Natural killer cell treated with Interleukin-12 subunit alpha and Interleukin-12 subunit beta and Interleukin-15 and Interleukin-18, amount 100 ng/mL, for 72 hours (primary cell): ENCODE measurements at regions not wholly inside any gene's neighbourhood (a gene's known extent, or its start where the extent isn't known, plus 50 kb on each side); places are given as distances from the start of the nearest gene placed in this dataset.

Source experiments
- ATAC-seq, 2 donors: fragments of 150-1000 bp; cut with Tn5 transposase in 1 of 2; sonication (Bioruptor Pico), chemical (Tn5 transposase) in 1 of 2; 2 replicates each; pipeline ENCODE4 v1.10.0; 2021
- DNase-seq: peaks from one replicate; pipeline ENCODE4 v3.0.0; 2022; ENCODE audit warnings: low spot score
- H3K27ac Mint-ChIP-seq, 2 donors: 1 replicate in 1 of 2; 2 replicates in 1 of 2; pipeline ENCODE4 v1.8.0; 2022; ENCODE audit warnings: mixed read lengths in 2 of 2, mild to moderate bottlenecking in 1 of 2, moderate library complexity in 1 of 2
- H3K27me3 Mint-ChIP-seq, 2 donors: 1 replicate in 1 of 2; 2 replicates in 1 of 2; pipeline ENCODE4 v1.8.0; 2022; ENCODE audit warnings: mixed read lengths in 2 of 2
- H3K36me3 Mint-ChIP-seq: one replicate; pipeline ENCODE4 v1.8.0; 2022; ENCODE audit warnings: mixed read lengths
- H3K4me1 Mint-ChIP-seq, 2 donors: 1 replicate in 1 of 2; 2 replicates in 1 of 2; pipeline ENCODE4 v1.8.0; 2022; ENCODE audit warnings: low read depth in 2 of 2, mixed read lengths in 2 of 2, mild to moderate bottlenecking in 1 of 2
- H3K4me3 Mint-ChIP-seq: one replicate; pipeline ENCODE4 v1.8.0; 2022; ENCODE audit warnings: mixed read lengths
- H3K9me3 Mint-ChIP-seq: 2 replicates; pipeline ENCODE4 v1.8.0; 2022; ENCODE audit warnings: mixed read lengths

GRCh38 chr12:98123021-98123461, 392.3 kb upstream of the TMPO start:
- H3K27me3 Mint-ChIP-seq: peaks cover 4 to 12% of the 10 kb centered on the region in 2 donors
- no peaks in the 10 kb centered on the region for H3K9me3 Mint-ChIP-seq
- H3K36me3 Mint-ChIP-seq: no peaks in the 10 kb centered on the region
- DNase-seq: no peak
- no peak overlapping the region for H3K27ac Mint-ChIP-seq
- ATAC-seq: no peak
- H3K4me1 Mint-ChIP-seq: peaks cover 10 to 13% of the 10 kb centered on the region in 2 donors
- no peak overlapping the region for H3K4me3 Mint-ChIP-seq

DNA sequence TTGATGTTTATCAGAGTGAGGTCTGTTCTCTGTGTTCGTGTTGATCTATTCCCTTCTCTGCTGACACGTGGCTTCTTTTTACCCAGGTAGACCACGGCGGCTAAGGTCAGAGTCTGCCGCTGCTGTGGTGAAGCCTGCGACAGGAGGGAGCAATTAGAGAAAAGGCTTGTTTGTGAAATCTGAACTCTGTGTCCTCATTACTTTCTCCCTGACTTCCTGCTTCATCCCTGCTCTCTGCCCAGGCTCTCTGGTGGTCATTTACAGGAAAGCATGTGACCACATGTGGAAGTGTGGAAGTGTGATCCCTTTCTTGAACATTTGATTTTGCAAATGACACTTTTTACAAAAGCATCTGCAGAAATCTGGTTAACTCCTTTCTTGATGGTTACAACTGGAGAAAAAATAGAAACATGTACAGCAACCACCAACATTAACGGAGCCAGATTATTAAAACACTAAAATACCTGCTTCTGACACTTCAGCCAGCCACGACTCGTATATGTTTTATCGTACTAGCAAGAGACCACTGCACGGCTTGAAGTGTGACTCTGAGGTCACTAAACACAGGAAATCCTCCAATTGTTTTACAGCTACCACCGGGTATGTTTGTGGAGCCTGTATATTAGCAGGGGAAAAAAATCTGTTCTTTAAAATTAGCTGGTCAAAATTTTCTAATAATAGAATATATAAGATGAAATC, 388.6 kb upstream of the TMPO start:
- Mint-ChIP-seq H3K9me3 (no peaks in the 10 kb centered on the region), H3K27ac (no peak overlapping the region), H3K36me3 (no peaks in the 10 kb centered on the region), H3K27me3 (peaks cover 0 to 9% of the 10 kb centered on the region in 2 donors), H3K4me1 (peaks cover 10 to 14% of the 10 kb centered on the region in 2 donors), H3K4me3 (no peak overlapping the region)
- no peak for DNase-seq
- no peak for ATAC-seq

DNA sequence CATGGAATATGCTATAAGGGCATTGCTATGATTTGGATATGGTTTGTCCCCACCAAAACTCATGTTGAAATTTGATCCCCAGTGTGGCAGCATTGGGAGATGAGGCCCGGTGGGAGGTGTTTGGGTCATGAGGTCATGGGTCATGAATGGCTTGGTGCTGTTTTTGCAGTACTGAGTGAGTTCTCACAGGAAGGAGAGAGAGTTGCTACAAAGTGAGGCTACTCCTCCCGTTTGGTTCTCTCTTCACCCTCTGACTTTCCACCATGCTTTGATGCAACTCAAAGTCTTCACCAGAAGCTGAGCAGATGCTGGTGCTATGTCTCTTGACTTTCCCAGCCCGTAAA, 388.1 kb upstream of the TMPO start:
- peak in 1 of 2 donors; percentile 50 for ATAC-seq

DNA sequence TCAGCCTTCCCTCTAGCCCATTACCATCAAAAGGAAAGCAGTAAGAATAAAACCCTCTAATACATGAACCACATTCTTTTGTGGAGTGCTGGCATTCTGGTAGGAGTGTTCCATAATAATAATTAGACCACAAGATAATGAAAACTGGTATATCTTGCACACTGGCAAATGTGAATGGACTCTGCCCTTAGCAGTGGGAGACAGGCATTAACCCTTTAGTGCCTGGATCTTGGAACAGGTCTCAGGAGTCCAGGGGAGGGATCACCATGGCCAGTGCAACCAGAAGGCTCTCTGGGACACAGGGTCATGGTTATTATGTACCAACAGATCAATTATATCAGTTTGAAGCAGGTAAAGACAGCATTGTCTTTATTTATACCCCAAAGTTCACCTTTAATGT, 387.5 kb upstream of the TMPO start:
- peak overlapping the region in 1 of 2 donors; percentile 55 for H3K27ac Mint-ChIP-seq
- DNase-seq: no peak
- H3K36me3 Mint-ChIP-seq: no peaks in the 10 kb centered on the region
- H3K27me3 Mint-ChIP-seq: peaks cover 0 to 5% of the 10 kb centered on the region in 2 donors
- ATAC-seq: no peak
- H3K4me3 Mint-ChIP-seq: no peak overlapping the region
- H3K9me3 Mint-ChIP-seq: peaks cover 1% of the 10 kb centered on the region
- peaks cover 10 to 14% of the 10 kb centered on the region in 2 donors for H3K4me1 Mint-ChIP-seq

More for the DNA sequence above, 388.1 kb upstream of the TMPO start:
- H3K9me3 Mint-ChIP-seq: no peaks in the 10 kb centered on the region
- no peaks in the 10 kb centered on the region for H3K36me3 Mint-ChIP-seq
- no peak overlapping the region for H3K27ac Mint-ChIP-seq
- H3K4me1 Mint-ChIP-seq: peaks cover 10 to 14% of the 10 kb centered on the region in 2 donors
- no peak for DNase-seq
- H3K27me3 Mint-ChIP-seq: peaks cover 0 to 5% of the 10 kb centered on the region in 2 donors
- H3K4me3 Mint-ChIP-seq: no peak overlapping the region

GRCh38 chr12:98136544-98136943, 378.8 kb upstream of the TMPO start:
- no peak overlapping the region for H3K27ac Mint-ChIP-seq
- H3K9me3 Mint-ChIP-seq: peaks cover 3% of the 10 kb centered on the region
- H3K4me1 Mint-ChIP-seq: no peaks in the 10 kb centered on the region
- no peaks in the 10 kb centered on the region for H3K36me3 Mint-ChIP-seq
- DNase-seq (no peak), ATAC-seq (no peak)
- no peak overlapping the region for H3K4me3 Mint-ChIP-seq
- peaks cover 0 to 7% of the 10 kb centered on the region in 2 donors for H3K27me3 Mint-ChIP-seq

GRCh38 chr12:98137278-98137677, 378.1 kb upstream of the TMPO start:
- Mint-ChIP-seq H3K27me3 (peaks cover 0 to 7% of the 10 kb centered on the region in 2 donors), H3K9me3 (peaks cover 3% of the 10 kb centered on the region), H3K27ac (no peak overlapping the region), H3K4me3 (no peak overlapping the region), H3K36me3 (no peaks in the 10 kb centered on the region), H3K4me1 (no peaks in the 10 kb centered on the region)
- no peak for DNase-seq
- ATAC-seq: no peak

GRCh38 chr12:98144953-98145352, 370.4 kb upstream of the TMPO start:
- DNase-seq (no peak), ATAC-seq (no peak)
- no peak overlapping the region for H3K4me3 Mint-ChIP-seq
- H3K27me3 Mint-ChIP-seq: peaks cover 4 to 19% of the 10 kb centered on the region in 2 donors
- H3K9me3 Mint-ChIP-seq: no peaks in the 10 kb centered on the region
- H3K36me3 Mint-ChIP-seq: no peaks in the 10 kb centered on the region
- no peaks in the 10 kb centered on the region for H3K4me1 Mint-ChIP-seq
- H3K27ac Mint-ChIP-seq: no peak overlapping the region

DNA sequence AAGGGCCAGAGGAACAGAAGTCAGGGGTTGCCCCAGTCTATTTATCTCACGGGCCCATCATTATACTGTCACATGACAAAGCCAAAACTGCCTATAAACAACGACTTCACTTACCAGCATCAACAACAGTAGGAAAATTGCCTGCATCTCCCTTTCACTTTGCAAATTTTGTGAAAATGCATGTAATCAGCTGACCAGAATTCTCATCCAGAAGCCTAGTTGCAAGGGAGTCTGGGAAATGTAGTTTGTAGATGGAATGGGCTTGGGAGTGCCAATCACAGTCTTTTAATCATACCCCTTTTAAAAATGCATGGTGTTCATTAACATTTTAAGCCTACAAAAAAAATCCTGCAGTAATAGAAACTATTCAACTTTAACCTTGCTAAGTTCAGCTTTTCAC, 369.3 kb upstream of the TMPO start:
- no peaks in the 10 kb centered on the region for H3K4me1 Mint-ChIP-seq
- DNase-seq (no peak), ATAC-seq (no peak)
- no peak overlapping the region for H3K27ac Mint-ChIP-seq
- no peaks in the 10 kb centered on the region for H3K36me3 Mint-ChIP-seq
- peaks cover 4 to 13% of the 10 kb centered on the region in 2 donors for H3K27me3 Mint-ChIP-seq
- H3K9me3 Mint-ChIP-seq: no peaks in the 10 kb centered on the region
- no peak overlapping the region for H3K4me3 Mint-ChIP-seq

- Mint-ChIP-seq H3K4me3 (no peak overlapping the region), H3K4me1 (no peaks in the 10 kb centered on the region), H3K9me3 (no peaks in the 10 kb centered on the region), H3K36me3 (no peaks in the 10 kb centered on the region), H3K27me3 (peaks cover 4 to 13% of the 10 kb centered on the region in 2 donors), H3K27ac (no peak overlapping the region)
- no peak for DNase-seq
- ATAC-seq: no peak
These were observed 368.9 kb upstream of the TMPO start for GRCh38 chr12:98146487-98146886.

GRCh38 chr12:98149270-98149669, 366.1 kb upstream of the TMPO start:
- ATAC-seq: no peak
- H3K4me3 Mint-ChIP-seq: no peak overlapping the region
- H3K27ac Mint-ChIP-seq: no peak overlapping the region

DNA sequence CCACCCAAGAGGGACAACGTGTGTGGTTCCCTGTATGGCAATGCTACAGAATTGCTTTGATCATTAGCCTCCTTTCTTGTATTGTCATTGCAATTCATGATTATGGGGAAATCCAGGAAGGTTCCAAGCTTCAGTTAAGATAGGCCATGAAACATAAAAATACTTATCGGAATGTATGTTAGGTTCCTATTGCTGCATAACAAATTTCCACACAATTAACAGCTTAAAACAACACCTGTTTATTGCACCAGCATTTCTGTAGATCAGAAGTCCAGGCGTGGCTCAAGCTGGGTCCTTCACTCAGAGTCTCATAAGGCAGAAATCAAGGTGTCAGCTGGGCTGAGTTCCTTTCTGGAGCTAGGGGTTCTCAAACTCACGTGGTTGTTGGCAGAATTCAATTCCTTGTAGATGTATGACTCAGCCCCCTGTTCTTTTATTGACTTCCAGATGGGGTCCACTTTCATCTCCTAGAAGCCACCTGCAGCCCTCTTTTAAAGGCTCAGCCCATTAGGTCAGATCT, 365.6 kb upstream of the TMPO start:
- Mint-ChIP-seq H3K36me3 (no peaks in the 10 kb centered on the region), H3K4me3 (no peak overlapping the region), H3K27me3 (peaks cover 3 to 14% of the 10 kb centered on the region in 2 donors), H3K9me3 (peaks cover 3% of the 10 kb centered on the region), H3K27ac (no peak overlapping the region), H3K4me1 (no peaks in the 10 kb centered on the region)
- ATAC-seq (no peak), DNase-seq (no peak)

More at GRCh38 chr12:98149270-98149669, 366.1 kb upstream of the TMPO start:
- H3K36me3 Mint-ChIP-seq: no peaks in the 10 kb centered on the region
- H3K9me3 Mint-ChIP-seq: peaks cover 3% of the 10 kb centered on the region
- H3K4me1 Mint-ChIP-seq: no peaks in the 10 kb centered on the region
- no peak for DNase-seq
- peaks cover 3 to 14% of the 10 kb centered on the region in 2 donors for H3K27me3 Mint-ChIP-seq

- no peak for DNase-seq
- Mint-ChIP-seq H3K27ac (no peak overlapping the region), H3K4me3 (no peak overlapping the region), H3K4me1 (no peaks in the 10 kb centered on the region), H3K27me3 (peaks cover 3 to 14% of the 10 kb centered on the region in 2 donors), H3K9me3 (peaks cover 3% of the 10 kb centered on the region), H3K36me3 (no peaks in the 10 kb centered on the region)
- ATAC-seq: no peak
These were observed 364.2 kb upstream of the TMPO start for GRCh38 chr12:98151105-98151590.

- H3K4me3 Mint-ChIP-seq: no peak overlapping the region
- DNase-seq (no peak), ATAC-seq (no peak)
- H3K9me3 Mint-ChIP-seq: peaks cover 3% of the 10 kb centered on the region
- H3K4me1 Mint-ChIP-seq: no peaks in the 10 kb centered on the region
- H3K27ac Mint-ChIP-seq: no peak overlapping the region
- peaks cover 6 to 14% of the 10 kb centered on the region in 2 donors for H3K27me3 Mint-ChIP-seq
- no peaks in the 10 kb centered on the region for H3K36me3 Mint-ChIP-seq
These were observed 363.4 kb upstream of the TMPO start for GRCh38 chr12:98151984-98152383.

DNA sequence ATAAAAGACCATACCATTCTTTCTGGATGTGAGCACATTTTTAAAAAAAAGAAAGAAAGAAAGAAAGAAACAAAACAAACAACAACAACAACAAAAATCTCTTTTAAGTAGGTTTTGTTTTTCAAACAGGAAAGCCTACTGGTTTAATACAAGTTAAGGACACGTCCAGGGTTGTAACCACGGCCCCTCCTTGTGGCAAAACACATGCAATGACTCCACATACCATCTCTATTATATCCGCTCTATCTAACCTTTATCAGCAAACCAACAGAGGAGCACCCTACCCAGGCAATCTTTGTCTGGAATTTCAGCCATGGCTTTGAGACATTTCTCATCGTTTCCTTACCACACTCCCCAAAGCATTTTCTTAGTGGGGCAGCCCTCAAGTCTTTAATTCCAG, 360.5 kb upstream of the TMPO start:
- Mint-ChIP-seq H3K4me3 (no peak overlapping the region), H3K9me3 (peaks cover 3% of the 10 kb centered on the region), H3K36me3 (no peaks in the 10 kb centered on the region), H3K27me3 (peaks cover 8 to 14% of the 10 kb centered on the region in 2 donors), H3K27ac (no peak overlapping the region), H3K4me1 (no peaks in the 10 kb centered on the region)
- DNase-seq (no peak), ATAC-seq (no peak)
